Upper lobe of left lung (tissue), 6 donors: ENCODE measurements at regions not wholly inside any gene's neighbourhood (a gene's known extent, or its start where the extent isn't known, plus 50 kb on each side); places are given as distances from the start of the nearest gene placed in this dataset.

Experiments
- ATAC-seq, 2 donors: fragments of 200-7000 bp; cut with Tn5 transposase; one replicate each; pipeline ENCODE4 v1.9.1; 2022; ENCODE audit warnings: mild to moderate bottlenecking in 2 of 2, moderate library complexity in 2 of 2; ENCODE audit not compliant: low FRiP score in 2 of 2
- DNase-seq, 2 donors: peaks; one replicate each; pipeline ENCODE4 v3.0.0-alpha.2; 2019 to 2020
- H3K27ac ChIP-seq, 4 donors: fragments of 200-600 bp; sonication (generic); one replicate each; pipeline ENCODE4 v1.5.1; 2016 to 2019
- H3K27me3 ChIP-seq, 4 donors: fragments of 200-600 bp; sonication (generic); one replicate each; pipeline ENCODE4 v1.5.1; 2017 to 2019
- H3K36me3 ChIP-seq, 4 donors: fragments of 200-600 bp; sonication (generic); one replicate each; pipeline ENCODE4 v1.5.1; 2016 to 2019
- H3K4me1 ChIP-seq, 4 donors: fragments of 200-600 bp; sonication (generic); one replicate each; pipeline ENCODE4 v1.5.1; 2018 to 2019
- H3K4me3 ChIP-seq, 4 donors: fragments of 200-600 bp; sonication (generic); one replicate each; pipeline ENCODE4 v1.5.1; 2017 to 2019; ENCODE audit warnings: mild to moderate bottlenecking in 2 of 4, moderate library complexity in 1 of 4
- H3K9me3 ChIP-seq, 4 donors: fragments of 200-600 bp; sonication (generic); one replicate each; pipeline ENCODE4 v1.5.1; 2018 to 2019
- EP300 ChIP-seq, 4 donors: sonication (generic); formaldehyde crosslinking; IDR thresholded peaks; one replicate each; pipeline ENCODE4 v1.5.1; 2017; ENCODE audit warnings: antibody characterized with exemption in 4 of 4, control low read depth in 2 of 4
- POLR2A ChIP-seq, 4 donors: fragments of 450-650 bp; IDR thresholded peaks; one replicate each; pipeline ENCODE4 v1.5.1; 2016 to 2017; ENCODE audit warnings: antibody characterized with exemption in 4 of 4, mild to moderate bottlenecking in 2 of 4
- POLR2AphosphoS5 ChIP-seq, 2 donors: sonication (generic); formaldehyde crosslinking; IDR thresholded peaks; one replicate each; pipeline ENCODE4 v1.5.1; 2017; ENCODE audit warnings: antibody characterized with exemption in 2 of 2
- WGBS, 2 donors: methylation state at CpG; one replicate each; pipeline ENCODE4 v1.1.5; 2017 to 2018; 5-methylcytosine and 5-hydroxymethylcytosine counted together
- TF ChIP-seq, protein P1 (sequence below), 6 experiments: fragments of 450-650 bp in 4 of 6; fragments of 200-600 bp in 2 of 6; sonication (generic) in 2 of 6; IDR thresholded peaks; one replicate each; pipeline ENCODE4 v1.5.1; 2016 to 2019; ENCODE audit warnings: antibody characterized with exemption in 6 of 6
- donor health status: DM: no; HTN: no; CAD: no; lungs with moderate emphysema.
- donor health status: DM: no; HTN: yes; CAD: no; lungs with severe emphysema.

DNA sequence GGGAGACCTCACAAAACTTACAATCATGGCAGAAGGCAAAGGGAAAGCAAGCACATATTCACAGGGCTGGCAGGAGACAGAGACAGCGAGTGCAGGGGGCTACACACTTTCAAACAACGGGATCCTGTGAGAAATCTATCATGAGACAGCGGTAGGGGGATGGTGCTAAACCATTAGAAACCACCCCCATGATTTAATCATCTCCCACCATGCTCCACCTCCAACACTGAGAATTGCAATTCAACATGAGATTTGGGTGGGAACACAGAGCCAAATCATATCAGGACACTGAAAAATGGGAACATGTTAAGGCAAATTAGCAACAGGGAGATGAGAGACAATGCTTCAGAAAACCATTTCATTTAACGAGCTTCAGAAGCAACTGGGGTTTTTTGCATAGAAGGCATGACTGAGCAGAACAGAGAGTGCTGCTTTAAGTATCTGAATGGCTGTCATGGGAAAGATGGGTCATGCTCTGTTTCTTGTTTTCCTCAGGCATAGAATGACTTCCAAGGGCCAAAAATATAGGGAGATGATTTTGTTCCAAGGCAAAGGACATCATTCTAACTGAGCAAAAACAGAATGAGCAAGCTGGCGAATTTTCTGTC lies 100.8 kb upstream of the MAP2 start:
- ATAC-seq, result no peak
- Histone ChIP-seq H3K36me3 (no peaks in the 10 kb centered on the region), H3K9me3 (no peaks in the 10 kb centered on the region), H3K27ac (no peak overlapping the region), H3K4me3 (no peak overlapping the region), H3K4me1 (no peaks in the 10 kb centered on the region), H3K27me3 (no peaks in the 10 kb centered on the region)
- no peak for TF ChIP-seq POLR2AphosphoS5 (IDR thresholded peaks at IDR 0.05)
- TF ChIP-seq EP300 (IDR thresholded peaks at IDR 0.05), result no peak
- TF ChIP-seq, protein P1, sequence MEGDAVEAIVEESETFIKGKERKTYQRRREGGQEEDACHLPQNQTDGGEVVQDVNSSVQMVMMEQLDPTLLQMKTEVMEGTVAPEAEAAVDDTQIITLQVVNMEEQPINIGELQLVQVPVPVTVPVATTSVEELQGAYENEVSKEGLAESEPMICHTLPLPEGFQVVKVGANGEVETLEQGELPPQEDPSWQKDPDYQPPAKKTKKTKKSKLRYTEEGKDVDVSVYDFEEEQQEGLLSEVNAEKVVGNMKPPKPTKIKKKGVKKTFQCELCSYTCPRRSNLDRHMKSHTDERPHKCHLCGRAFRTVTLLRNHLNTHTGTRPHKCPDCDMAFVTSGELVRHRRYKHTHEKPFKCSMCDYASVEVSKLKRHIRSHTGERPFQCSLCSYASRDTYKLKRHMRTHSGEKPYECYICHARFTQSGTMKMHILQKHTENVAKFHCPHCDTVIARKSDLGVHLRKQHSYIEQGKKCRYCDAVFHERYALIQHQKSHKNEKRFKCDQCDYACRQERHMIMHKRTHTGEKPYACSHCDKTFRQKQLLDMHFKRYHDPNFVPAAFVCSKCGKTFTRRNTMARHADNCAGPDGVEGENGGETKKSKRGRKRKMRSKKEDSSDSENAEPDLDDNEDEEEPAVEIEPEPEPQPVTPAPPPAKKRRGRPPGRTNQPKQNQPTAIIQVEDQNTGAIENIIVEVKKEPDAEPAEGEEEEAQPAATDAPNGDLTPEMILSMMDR (IDR thresholded peaks at IDR 0.05), result no peak
- DNase-seq, result no peak
- 69 to 70% methylated on average over 5 of the region's 5 CpGs for WGBS, 2 donors

DNA sequence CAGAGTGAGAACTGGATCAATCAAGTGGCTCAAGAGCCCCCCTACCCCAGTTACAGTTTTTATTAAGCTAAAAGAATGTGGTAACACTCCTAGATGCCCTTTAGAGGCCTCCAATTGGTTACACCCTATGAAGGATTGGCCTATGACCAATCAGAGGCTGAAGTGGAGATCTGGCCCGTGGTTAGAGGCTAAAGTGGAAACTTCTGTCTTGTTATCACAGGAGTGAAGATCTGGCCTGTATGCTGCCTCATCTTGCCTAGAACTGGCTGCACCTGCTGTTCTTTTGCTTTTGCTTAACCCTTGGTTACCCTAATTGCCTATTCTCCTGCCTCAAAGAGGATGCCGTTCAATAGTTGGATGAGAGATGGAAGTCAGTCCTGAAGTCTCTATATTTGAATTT lies 100.1 kb upstream of the MAP2 start:
- Histone ChIP-seq H3K4me1 (peaks cover 0 to 4% (median 0%) of the 10 kb centered on the region in 4 donors), H3K9me3 (no peaks in the 10 kb centered on the region), H3K27ac (no peak overlapping the region), H3K27me3 (no peaks in the 10 kb centered on the region), H3K4me3 (no peak overlapping the region), H3K36me3 (no peaks in the 10 kb centered on the region)
- WGBS, 2 donors, result 85 to 87% methylated on average over 2 of the region's 2 CpGs
- no peak for ATAC-seq
- TF ChIP-seq POLR2AphosphoS5 (IDR thresholded peaks at IDR 0.05) (no peak), POLR2A (IDR thresholded peaks at IDR 0.05) (no peak), EP300 (IDR thresholded peaks at IDR 0.05) (no peak)
- TF ChIP-seq, protein P1 (IDR thresholded peaks at IDR 0.05), result no peak
- no peak for DNase-seq

DNA sequence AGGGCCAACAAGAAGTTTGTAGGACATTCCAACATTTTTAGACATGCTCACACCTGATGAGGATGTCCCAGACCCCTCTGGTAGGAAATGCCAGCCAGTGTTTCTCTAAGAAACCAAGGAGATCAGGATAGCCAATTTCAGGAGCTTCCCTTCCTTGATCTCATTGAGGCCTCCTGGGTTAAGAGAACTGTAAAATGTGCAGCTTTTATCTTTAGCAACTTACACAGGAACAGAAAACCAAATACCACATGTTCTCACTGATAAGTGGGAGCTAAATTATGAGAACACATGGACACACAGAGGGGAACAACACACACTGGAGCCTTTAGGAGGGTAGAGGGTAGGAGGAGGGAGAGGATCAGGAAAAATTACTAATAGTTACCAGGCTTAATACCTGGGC lies 99.6 kb upstream of the MAP2 start:
- Histone ChIP-seq H3K27ac (no peak overlapping the region), H3K27me3 (no peaks in the 10 kb centered on the region), H3K4me3 (no peak overlapping the region), H3K4me1 (peaks cover 0 to 4% (median 0%) of the 10 kb centered on the region in 4 donors), H3K36me3 (no peaks in the 10 kb centered on the region), H3K9me3 (no peaks in the 10 kb centered on the region)
- TF ChIP-seq POLR2A (IDR thresholded peaks at IDR 0.05), result no peak
- TF ChIP-seq, protein P1 (IDR thresholded peaks at IDR 0.05), result no peak
- DNase-seq, result no peak
- ATAC-seq, result no peak

DNA sequence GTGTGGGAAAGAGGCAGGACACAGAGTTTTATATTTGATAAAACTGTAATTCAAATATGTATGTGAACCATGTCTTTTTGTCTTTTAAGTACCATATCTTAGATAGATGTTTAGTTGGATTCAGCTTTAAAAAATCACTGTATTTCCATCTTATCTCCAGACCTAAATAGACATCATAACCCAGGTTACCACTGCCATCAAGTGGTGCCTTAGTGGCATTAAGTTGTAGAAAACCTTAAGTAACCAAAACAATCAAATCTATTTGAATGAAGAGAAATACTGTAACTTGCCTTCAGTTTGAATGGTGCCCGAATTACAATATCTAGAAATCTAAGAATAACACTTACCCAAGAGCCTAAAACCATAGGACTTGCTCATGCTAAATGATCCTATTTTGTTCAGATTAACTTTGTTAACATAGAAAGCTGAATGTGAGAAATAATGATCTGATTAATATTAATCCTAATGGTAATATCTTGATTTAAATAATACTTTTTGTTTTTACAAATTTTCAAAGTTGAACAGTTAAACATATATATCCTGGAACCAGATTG lies 92.5 kb upstream of the MAP2 start:
- no peak overlapping the region for H3K27ac ChIP-seq
- H3K9me3 ChIP-seq, result no peaks in the 10 kb centered on the region
- H3K27me3 ChIP-seq, result no peaks in the 10 kb centered on the region
- 25 to 39% methylated on average over 1 of the region's 1 CpG for WGBS, 2 donors
- TF ChIP-seq, protein P1 (IDR thresholded peaks at IDR 0.05), result peak in 3 of 6 experiments; percentile 25 to 28 (median 26)
- no peak for TF ChIP-seq POLR2AphosphoS5 (IDR thresholded peaks at IDR 0.05)
- H3K36me3 ChIP-seq, result no peaks in the 10 kb centered on the region
- DNase-seq (no peak), ATAC-seq (no peak)
- no peak overlapping the region for H3K4me3 ChIP-seq
- H3K4me1 ChIP-seq, result peaks cover 0 to 5% (median 2%) of the 10 kb centered on the region in 4 donors
